IPS-NIHi7 (cell line): ENCODE measurements at regions not wholly inside any gene's neighbourhood (a gene's known extent, or its start where the extent isn't known, plus 50 kb on each side); places are given as distances from the start of the nearest gene placed in this dataset.
"Not testable (repeated sequence)": the region's sequence is repeated elsewhere in the genome, so short reads cannot be mapped to it uniquely, and the experiment has no call there.

Experiments used
- DNase-seq: peaks from one replicate; pipeline ENCODE4 v3.0.0; 2012; ENCODE audit warnings: mixed read lengths; ENCODE audit errors: extremely low spot score

DNA sequence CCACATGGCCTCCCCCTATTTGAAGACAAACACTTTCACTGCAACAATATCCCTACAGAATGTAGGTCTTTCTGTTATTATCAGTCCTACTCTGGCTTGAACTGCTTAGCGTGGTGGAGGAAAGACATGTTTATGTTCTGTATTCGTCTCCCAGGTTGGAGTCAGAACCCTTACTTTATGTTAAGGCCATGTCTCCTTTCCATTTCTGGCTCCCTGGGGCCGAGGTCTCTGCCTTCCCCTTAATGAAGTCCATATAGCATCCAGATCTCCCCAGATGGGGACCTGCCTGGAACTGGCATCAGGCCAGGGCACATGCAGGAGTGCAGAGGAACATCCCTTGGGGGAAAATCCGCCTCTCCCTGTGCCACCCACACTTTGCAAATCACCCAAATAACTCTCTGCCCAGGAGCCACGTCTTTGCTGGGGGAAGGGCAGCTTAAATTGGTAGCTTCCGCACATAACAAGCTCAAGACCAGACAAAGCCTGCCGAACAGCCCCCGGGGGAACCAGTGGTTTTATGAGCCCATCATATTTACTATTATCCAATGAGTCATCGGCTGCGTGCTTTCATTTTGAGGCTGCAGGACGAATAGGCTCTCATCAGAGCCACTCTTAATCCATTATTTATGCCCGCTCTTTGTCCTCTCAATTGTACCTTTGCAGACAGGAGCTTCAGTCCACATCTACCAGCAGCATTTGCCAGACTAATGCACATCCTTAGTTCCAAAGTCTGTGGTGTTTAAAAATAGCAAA lies 237.0 kb downstream of the UACA start:
- no peak for DNase-seq

DNA sequence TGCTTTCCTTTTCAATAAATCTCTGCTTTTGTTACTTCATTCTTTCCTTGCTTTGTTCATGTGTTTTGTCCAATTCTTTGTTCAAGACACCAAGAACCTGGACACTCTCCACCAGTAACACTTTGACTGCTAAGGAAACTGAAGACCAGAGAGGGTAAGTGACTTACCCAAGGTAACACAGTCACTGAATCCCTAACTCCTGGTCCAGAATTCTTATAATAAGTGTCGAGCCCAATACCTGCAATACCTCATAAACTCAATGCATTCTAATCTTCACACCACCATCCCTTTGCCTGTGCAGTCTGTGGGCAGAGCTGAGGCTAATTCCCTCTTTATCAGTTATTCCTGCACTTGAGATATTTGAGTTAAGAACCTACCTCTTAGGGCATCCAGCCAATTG lies 237.8 kb downstream of the UACA start:
- DNase-seq, result no peak

DNA sequence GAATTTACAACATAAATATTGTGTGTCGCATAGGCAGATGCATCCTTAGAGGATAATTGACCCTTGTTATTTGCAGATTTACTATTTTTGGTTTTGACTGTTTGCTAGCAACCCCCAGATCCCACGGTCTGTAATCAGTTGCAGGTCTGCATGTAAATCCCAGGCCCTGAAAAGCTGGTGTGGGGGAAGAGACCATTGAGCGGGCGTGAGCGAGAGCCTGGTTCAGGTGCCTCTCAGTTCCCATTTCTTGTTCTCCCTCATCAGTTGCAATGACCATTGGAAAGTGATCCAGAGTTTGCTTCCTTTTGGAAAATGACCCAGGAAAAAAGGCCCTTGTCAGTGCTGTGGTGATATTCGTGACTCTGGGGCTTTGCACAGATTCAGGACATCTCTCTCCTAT lies 238.9 kb downstream of the UACA start:
- DNase-seq, result no peak

DNA sequence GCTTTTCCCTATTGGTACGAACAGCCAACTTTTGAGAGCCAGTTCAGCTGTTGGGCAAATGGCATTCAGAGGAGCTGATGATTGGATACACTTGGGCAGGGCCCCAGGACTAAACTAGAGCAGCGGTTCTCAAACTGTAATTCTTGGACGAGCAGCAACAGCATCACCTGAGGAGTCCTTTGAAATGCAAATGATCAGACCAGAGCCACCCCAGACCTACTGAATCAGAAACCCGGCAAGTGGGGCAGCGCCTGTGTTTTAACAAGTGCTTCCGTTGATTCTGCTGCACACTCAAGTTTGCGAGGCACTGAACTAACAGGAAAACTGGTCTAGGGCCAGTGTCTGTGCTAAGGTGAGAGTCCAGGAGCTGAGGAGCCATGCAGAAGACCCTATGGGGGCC lies 239.7 kb downstream of the UACA start:
- DNase-seq, result no peak

DNA sequence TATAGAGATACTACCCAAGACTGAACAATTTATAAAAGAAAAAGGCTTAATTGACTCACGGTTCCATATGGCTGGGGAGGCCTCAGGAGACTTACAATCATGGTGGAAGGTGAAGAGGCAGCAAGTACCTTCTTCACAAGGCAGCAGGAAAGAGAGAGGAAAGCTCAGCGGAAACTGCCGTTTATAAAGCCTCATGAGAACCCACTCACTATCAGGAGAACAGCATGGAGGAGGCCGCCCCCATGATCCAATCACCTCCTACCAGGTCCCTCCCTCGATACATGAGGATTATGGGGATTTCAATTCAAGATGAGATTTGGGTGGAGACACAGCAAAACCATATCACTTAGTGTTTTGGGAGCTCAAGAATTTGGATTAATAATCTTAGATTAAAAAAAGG lies 240.2 kb downstream of the UACA start:
- DNase-seq, result no peak

DNA sequence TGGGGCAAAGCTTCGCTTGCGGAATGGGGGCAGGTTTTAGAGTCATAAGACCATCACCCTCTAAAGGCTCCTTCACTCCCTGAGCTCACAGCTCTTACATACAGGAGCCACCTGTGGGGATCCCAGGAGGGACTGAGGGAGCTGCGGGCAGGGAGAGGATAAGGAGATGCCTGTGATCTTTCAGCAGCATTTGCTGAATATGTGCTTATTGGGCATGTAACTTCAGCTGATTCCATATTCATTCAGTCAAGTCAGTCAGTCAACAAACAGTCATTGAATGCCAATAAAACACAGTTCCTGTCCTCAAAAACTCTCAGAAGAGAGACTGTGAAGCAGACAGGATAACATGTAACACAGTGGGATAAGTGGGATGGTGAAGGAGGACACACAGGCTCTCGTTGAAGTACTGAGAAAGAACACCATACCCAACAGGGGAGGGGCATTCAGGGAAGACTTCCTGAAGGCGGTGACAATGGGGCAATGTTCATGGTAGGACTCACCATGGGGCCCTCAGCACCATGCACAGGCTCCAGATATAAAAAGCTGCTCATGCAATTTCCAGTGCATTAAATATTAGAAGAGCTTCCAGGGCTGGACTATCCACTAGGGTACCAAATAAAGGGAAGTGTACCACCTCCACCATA lies 240.9 kb downstream of the UACA start:
- no peak for DNase-seq

DNA sequence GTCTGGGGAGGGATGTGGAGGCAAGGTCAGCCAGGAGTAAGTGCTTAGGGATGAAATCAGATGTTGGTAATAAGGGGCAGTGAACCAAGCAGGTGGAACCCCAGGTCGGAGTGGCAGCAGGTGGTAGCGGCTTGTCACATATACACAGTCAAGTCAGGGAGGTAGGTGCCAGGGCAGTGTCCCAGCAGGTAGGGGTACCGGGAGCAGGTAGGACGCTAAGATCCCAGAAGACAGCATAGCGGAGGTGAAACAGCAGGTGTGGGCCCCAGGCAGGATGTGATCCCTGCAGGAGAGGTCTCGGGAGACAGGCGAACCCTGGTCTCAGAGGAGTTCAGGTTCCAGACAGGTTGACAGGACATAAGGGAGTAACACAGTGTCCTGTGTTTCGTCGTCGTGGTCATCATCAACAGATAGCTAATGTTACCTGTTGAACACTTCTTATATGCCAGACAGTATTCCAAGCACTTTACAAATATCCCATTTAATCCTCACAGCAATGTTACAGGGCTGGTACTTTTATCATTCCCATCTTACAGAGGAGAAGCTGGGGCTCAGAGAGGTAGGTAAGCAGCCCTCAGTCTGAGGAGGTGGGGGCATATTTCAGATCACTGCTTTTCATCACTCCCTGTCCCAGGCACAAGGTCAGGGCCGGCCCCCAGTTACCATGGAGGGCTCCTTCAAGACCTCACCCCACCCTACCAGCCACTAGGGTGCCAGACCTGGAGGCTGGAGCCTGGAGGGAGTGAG lies 241.6 kb downstream of the UACA start:
- DNase-seq, result no peak

DNA sequence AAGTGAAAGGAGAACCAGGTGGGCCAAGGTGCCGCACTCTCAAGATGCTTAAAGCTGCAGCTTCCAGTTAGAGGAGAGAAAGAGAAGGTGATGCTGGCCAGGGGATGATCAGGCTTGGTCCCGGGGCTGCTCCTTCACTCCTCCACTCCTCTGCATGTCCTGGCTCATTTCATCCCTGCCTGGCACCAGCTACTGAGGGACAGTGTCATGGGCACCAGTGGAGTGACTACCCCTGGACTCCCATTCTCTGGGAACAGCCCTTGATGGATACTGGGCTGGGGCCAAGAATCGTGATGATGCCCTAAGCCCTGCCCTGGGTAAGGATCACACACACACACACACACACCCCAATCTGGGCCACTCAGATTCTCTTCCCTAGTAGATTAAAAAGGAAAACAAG lies 243.7 kb downstream of the UACA start:
- DNase-seq, result no peak

DNA sequence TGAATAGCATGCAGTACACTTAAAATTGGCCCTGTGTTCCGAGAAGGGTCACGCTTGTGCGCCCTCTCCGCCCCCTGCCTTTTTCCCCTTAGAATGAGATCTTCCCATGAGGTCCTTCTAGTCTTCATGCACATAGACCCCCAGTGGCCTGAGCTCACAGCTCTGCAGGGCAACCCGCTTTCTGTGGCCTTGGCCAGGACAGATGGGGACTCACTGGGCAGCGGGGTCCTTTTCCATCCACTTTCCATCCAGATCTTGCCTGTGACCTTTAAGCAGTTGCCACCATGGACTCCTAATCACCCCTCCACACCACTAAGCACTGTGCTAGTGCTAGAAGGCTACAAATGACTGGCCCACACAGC lies 244.4 kb downstream of the UACA start:
- DNase-seq, result no peak

DNA sequence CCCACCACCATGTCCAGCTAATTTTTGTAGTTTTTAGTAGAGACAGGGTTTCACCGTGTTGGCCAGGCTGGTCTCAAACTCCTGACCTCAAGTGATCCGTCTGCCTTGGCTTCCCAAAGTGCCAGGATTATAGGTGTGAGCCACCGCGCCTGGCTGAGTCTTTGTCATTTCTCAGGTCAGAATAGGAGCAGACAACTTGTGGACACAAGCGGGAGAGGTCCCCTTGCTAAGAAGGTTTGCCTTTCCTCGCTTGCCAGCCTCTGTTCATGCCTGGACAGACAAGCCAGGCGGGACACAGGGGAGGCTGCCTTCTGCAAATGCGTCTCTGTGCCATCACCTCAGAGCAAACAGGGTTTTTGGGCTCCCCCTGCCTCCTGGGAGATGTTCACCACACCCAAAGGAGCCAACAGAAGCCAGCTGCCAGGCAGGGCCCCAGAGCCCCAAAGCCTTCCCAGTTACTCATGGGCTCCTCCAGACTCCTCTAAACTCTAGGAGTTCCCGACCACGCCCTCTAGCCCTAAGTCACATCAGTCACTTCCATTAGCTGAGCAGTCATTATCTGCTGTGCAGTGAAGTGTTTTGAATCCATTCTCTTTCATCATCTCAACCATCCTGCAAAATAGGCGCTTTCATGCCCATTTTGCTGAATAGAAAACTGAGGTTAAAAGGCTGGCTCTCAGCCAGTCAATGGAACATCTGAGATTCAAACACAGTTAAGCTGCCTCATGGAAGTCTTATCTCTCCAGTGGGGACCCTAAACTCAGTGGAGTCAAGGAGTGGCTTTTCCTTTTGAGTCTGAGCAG lies 245.0 kb downstream of the UACA start:
- no peak for DNase-seq

DNA sequence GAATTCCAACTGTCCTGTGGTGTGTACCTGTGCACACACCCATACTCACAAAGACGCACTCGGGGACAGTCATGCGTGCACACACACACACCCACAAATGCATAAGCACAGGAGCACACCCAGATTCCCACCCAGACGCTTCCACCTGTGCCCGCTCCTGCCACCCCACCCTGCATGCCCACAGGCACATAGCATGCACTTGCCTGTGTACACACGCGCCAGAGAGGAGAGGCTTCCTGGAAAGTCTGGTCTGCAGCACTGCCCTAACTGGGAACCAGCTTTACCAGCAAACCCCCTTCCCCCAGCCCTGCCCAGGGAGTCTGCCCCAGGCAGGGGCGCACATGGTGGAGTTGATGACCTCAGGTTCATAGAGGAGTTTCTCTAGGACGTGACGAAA lies 246.2 kb downstream of the UACA start:
- DNase-seq, result no peak

DNA sequence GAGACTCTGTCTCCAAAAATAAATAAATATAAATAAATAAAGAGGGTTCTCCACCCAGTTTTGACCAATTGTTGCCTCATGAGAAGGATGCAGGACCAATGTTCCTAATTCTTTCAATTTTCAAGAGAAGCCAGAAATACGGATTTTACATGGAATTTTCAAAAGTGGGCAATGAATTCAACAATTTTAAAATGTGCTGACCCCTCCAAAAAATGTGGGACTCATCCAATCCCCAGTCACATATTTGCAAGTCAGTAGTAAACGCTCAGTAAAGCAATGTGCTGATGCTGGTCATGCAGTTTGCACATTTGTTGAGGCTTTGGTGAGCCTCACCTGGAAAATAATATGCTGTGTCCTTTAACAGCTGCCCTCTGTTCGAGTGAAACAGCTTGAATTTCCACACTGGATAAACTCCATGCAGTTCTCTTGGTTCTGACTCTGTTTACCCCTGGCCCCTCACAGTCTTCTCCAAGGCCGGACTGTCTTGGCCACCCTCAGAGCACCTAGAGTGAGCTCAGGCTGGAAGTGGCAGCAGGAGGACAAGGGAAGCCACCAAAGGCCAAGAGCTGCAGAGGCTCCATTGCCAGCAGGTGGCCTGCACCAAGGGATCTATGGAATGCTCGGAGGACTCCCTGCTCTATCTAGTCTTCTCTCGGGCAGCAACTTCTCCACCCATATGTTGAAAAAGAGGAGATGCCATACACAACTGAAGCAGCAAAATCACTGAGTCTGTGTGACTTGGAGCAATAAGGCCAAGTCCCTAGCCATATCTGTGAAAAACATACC lies 246.8 kb downstream of the UACA start:
- DNase-seq, result no peak

DNA sequence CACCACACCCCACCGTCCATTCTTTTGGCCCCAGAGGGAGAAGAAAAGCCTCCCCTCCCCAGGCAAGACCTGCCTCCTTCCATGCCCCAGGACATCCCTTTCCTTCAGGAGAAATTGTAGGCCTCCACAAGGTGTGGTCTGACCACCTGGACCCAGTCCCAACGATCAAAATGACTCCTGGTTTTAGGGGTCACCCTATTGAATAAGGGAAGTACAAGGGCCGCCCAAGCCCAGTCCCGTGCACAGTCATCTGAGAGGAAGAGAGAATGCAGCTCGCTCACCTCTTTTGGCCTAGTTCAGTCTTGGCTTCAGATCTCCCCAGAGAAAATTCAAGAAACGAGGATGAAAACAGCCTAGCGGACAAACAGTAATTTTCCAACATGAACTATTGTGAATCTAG lies 249.1 kb downstream of the UACA start:
- DNase-seq, result no peak

DNA sequence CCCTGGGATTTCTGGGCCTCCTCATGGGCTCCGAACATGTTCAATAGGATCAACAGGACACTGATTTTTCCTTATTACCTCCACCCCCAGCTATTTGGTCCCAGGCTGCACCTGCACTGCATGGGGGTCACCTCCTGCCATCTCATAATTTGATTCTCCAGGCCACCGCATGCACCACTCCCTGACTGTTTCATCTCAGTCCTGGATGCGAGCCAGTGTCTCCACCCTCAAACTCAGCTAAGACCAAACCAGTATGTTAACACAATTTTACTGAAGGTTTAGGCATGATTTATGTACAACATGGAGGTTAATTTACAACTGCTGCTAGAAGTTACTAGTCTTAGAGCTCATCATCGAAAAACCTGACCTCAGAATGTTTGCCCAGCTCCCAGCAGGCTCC lies 249.5 kb downstream of the UACA start:
- DNase-seq, result no peak

DNA sequence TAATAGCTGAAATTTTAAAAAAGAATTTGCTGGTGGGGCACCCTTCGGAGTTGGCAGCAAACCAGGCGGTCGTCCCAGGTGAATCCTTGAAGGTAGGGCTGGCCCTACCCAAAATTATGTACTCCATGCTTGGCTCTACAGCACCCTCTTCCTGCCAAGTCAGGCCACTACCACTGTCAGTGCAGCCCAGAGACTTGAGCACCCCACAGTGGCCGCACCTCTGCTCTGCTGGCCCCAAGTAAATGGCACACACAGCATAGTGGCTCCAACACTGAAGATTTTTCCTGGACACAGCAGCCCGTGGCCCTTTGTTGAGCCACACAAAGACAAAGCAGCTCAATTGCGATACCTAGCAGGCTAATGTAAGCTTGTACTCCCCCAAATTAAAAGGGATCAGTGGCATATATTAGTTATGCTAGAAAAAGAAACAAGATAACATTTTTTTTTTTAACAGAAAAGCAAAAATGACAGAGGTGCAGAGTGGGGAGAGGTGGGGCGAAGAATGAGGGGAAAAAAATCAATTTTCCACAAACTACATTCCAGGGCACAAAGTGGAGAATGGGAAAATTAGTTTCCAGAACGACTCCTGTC lies 250.5 kb downstream of the UACA start:
- peak; percentile 90 for DNase-seq

DNA sequence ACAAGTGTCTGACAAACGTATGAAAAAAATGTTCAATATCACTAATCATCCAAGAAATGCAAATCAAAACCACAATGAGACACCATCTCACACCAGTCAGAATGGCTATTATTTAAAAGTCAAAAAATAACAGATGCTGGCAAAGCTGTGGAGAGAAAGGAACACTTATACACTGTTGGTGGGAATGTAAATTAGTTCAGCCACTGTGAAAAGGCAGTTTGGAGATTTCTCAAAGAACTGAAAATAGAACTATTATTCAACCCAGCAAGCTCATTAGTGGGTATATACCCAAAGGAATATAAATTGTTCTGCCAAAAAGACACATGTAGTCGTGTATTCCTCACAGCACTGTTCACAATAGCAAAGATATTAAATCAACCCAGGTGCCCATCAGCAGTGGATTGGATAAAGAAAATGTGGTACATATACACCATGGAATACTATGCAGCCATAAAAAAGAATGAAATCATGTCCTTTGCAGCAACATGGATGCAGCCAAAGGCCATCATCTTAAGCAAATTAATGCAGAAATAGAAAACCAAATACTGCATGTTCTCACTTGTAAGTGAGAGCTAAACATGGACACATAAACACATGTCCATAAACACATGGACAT lies 251.3 kb downstream of the UACA start:
- DNase-seq, result not testable (repeated sequence)

DNA sequence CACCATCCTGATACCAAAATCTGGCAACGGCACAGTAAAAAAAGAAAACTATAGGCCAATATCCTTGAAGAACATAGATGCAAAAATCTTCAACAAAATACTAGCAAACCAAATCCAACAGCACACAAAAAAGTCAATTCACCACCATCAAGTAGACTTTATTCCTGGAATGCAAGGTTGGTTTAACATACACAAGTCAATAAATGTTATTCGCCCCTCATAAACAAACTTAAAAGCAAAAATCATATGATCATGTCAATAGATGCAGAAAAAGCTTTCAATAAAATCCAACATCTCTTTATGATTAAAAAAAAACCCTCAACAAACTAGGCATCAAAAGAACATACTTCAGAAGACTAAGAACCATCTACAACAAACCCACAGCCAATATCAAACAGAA lies 252.9 kb downstream of the UACA start:
- DNase-seq, result no peak

DNA sequence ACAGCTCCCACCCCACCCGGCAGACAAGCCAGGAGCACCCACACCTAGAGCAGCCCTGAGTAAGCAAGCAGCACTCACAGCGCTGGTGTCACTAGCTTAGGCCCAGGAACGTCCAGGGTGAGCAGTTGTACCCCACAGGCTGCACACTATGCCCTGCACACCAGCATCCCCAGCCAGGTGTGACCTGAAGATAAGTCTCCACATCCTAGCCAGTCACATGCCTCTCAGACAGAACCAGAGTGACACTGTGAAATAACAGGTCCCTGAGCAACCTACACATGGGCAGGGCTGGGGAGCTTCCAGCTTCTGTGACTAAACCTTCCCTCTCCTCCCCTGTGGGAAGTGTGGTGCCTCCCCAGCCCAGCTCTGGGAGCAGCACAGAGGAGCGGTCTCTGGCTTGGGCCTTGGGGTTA lies 253.6 kb downstream of the UACA start:
- DNase-seq, result no peak

DNA sequence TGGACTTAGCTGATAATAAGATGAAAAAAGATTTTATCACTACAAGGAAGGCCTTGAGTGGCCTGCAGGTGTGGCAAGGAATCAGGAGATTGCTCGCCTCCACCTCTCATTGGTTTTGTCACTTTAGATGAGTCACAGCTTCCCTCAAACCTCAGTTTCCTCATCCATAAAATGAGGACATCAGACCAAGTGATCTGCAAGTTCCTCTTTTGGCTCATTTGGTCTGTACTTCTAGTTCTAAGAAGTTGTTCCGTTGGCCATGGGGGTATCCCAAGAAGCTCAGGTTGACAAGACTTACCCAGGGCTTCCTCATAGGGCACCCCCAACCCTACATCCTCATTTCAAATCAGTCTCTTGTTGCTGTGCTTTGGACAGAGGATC lies 254.1 kb downstream of the UACA start:
- no peak for DNase-seq

DNA sequence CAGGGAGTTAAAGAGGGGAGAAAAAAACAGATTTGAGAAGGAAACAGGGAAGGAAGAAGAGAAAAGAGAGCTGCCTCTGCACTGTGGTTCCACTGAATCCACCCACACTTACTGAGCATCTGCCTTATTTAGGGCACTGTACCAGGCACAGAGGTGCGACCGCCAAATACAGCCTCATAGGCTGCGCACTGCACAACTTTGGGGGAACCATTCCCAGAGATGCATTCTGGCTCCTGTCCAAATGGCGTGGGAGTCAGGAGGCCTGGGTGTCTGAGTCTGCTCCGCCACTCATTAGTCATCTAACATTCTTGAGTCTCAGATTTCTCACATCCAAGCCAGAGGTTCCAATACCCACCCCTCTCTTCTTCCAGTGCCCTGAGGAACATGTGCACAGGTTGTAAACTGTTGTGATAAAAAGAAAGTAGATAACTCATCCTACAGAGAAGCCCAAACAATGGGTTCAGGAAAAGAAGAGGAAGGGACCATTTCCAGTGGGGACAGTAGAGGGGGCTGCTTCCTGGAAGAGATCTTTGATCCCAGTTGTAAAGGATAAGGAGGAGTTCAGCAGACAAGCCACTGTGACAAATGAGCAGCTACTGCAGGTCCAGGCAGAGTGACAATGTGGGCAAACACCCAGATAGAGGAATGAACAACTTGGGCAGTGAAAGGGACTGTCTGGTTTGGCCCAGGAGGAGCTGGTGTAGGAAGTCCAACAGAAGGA lies 254.6 kb downstream of the UACA start:
- peak; percentile 44 for DNase-seq
